ENCODE measurements at regions not wholly inside any gene's neighbourhood (a gene's known extent, or its start where the extent isn't known, plus 50 kb on each side); places are given as distances from the start of the nearest gene placed in this dataset.
"Not testable (repeated sequence)": the region's sequence is repeated elsewhere in the genome, so short reads cannot be mapped to it uniquely, and the experiment has no call there.

DNA sequence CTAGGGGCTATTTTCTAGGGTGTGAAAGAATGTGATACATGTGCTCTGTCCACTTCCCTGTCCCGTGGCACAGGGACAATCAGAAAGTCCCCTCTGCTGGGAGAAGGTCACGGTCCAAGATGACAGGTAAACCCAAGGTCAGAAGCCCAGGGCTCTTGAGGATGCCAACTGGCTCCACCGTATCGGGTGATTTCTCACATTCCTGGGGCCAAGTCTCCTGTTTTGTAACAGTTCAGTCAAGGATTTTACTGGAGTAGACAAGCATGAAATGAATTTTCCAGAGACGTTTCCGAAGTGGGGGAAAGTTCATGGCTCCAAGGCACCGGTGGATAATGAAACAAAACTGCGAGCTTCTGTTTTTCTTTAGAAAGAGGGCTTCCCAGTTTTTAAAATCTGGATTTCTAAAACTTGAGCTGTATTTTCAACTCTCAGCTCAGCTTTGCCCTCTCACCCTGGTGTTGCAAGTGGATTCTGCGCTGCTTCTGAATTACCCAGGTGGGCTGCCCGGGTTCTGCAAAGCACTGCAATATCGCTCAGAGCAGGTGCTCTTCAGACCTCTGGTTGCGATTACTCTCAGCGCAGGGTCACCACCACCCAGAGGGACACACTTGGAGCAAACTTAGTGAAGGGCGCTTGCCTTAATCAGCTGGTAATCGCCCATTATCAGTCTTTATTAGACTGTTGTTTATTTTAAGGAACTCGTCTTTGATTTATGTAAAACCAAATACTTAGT, 64.4 kb upstream of the TMEM170B start:
- Histone ChIP-seq H4K20me1 (ENCODE audit: insufficient read depth, low read length) (no peaks in the 10 kb centered on the region), H3K4me2 (ENCODE audit: low read length) (peak overlapping the region; percentile 1; the same call in 1 of the 2 replicates), H3K36me3 (ENCODE audit: insufficient read depth, low read length) (no peaks in the 10 kb centered on the region), H3K27ac (ENCODE audit: low read depth, low read length, poor library complexity, severe bottlenecking) (no peak overlapping the region), H3K79me2 (ENCODE audit: insufficient read depth, low read length) (no peaks in the 10 kb centered on the region), H3K9me3 (ENCODE audit: low read length) (no peaks in the 10 kb centered on the region), H3K4me3 (ENCODE audit: low read depth, low read length, poor library complexity, severe bottlenecking) (no peak overlapping the region), H3K4me1 (ENCODE audit: insufficient read depth, low read length, severe bottlenecking) (peaks cover 9% of the 10 kb centered on the region), H3F3A (ENCODE audit: insufficient read depth, low read length) (no peaks in the 10 kb centered on the region), H3K9me2 (ENCODE audit: low read depth, low read length) (no peaks in the 10 kb centered on the region), H3K27me3 (ENCODE audit: insufficient read depth, low read length) (no peaks in the 10 kb centered on the region), H2AFZ (ENCODE audit: low read length) (no peak overlapping the region), H3K9ac (ENCODE audit: low read length) (no peak overlapping the region)
- TF ChIP-seq, protein P1, sequence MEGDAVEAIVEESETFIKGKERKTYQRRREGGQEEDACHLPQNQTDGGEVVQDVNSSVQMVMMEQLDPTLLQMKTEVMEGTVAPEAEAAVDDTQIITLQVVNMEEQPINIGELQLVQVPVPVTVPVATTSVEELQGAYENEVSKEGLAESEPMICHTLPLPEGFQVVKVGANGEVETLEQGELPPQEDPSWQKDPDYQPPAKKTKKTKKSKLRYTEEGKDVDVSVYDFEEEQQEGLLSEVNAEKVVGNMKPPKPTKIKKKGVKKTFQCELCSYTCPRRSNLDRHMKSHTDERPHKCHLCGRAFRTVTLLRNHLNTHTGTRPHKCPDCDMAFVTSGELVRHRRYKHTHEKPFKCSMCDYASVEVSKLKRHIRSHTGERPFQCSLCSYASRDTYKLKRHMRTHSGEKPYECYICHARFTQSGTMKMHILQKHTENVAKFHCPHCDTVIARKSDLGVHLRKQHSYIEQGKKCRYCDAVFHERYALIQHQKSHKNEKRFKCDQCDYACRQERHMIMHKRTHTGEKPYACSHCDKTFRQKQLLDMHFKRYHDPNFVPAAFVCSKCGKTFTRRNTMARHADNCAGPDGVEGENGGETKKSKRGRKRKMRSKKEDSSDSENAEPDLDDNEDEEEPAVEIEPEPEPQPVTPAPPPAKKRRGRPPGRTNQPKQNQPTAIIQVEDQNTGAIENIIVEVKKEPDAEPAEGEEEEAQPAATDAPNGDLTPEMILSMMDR (IDR thresholded peaks at IDR 0.05; ENCODE audit: low read length): no peak
- no peak for TF ChIP-seq EZH2 (IDR thresholded peaks at IDR 0.05; ENCODE audit: borderline replicate concordance, low read length)

DNA sequence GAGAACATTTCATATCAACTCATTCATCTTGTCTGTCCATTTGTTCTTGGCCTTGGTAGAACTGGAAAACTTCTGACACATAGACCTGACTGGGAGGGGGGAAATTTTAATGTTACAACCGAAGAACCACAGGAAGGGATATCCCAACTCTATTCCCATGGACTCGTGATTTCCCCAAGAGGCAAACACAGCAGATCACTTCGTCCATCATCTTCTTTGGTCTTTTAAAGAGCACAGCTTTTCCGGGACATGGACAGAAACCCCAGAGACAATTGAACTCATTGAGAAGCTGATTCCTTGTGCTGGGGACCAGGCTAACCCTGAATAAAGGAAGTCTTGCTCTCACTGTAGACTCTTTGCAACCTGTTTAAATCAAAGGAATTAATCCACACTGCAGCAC, 66.3 kb upstream of the TMEM170B start:
- Histone ChIP-seq H2AFZ (ENCODE audit: low read length) (no peak overlapping the region), H3K9ac (ENCODE audit: low read length) (no peak overlapping the region), H3K4me2 (ENCODE audit: low read length) (no peak overlapping the region), H3K36me3 (ENCODE audit: insufficient read depth, low read length) (no peaks in the 10 kb centered on the region), H3K27ac (ENCODE audit: low read depth, low read length, poor library complexity, severe bottlenecking) (no peak overlapping the region), H3K79me2 (ENCODE audit: insufficient read depth, low read length) (no peaks in the 10 kb centered on the region), H3K9me2 (ENCODE audit: low read depth, low read length) (no peaks in the 10 kb centered on the region), H4K20me1 (ENCODE audit: insufficient read depth, low read length) (no peaks in the 10 kb centered on the region), H3K27me3 (ENCODE audit: insufficient read depth, low read length) (no peaks in the 10 kb centered on the region), H3K9me3 (ENCODE audit: low read length) (no peaks in the 10 kb centered on the region), H3K4me1 (ENCODE audit: insufficient read depth, low read length, severe bottlenecking) (peaks cover 9% of the 10 kb centered on the region), H3K4me3 (ENCODE audit: low read depth, low read length, poor library complexity, severe bottlenecking) (no peak overlapping the region), H3F3A (ENCODE audit: insufficient read depth, low read length) (no peaks in the 10 kb centered on the region)
- TF ChIP-seq, protein P1 (IDR thresholded peaks at IDR 0.05; ENCODE audit: low read length): no peak
- TF ChIP-seq EZH2 (IDR thresholded peaks at IDR 0.05; ENCODE audit: borderline replicate concordance, low read length): no peak

GRCh38 chr6:11469684-11470083, 67.9 kb upstream of the TMEM170B start:
- no peaks in the 10 kb centered on the region for H3K36me3 ChIP-seq (ENCODE audit: insufficient read depth, low read length)
- H3K79me2 ChIP-seq (ENCODE audit: insufficient read depth, low read length): no peaks in the 10 kb centered on the region
- peaks cover 9% of the 10 kb centered on the region for H3K4me1 ChIP-seq (ENCODE audit: insufficient read depth, low read length, severe bottlenecking)
- no peaks in the 10 kb centered on the region for H4K20me1 ChIP-seq (ENCODE audit: insufficient read depth, low read length)
- no peak for TF ChIP-seq EZH2 (IDR thresholded peaks at IDR 0.05; ENCODE audit: borderline replicate concordance, low read length)
- TF ChIP-seq, protein P1 (IDR thresholded peaks at IDR 0.05; ENCODE audit: low read length): no peak
- H3K4me3 ChIP-seq (ENCODE audit: low read depth, low read length, poor library complexity, severe bottlenecking): no peak overlapping the region
- H3K9me3 ChIP-seq (ENCODE audit: low read length): no peaks in the 10 kb centered on the region
- no peak overlapping the region for H3K27ac ChIP-seq (ENCODE audit: low read depth, low read length, poor library complexity, severe bottlenecking)
- H3K27me3 ChIP-seq (ENCODE audit: insufficient read depth, low read length): no peaks in the 10 kb centered on the region
- H3K4me2 ChIP-seq (ENCODE audit: low read length): no peak overlapping the region
- H2AFZ ChIP-seq (ENCODE audit: low read length): no peak overlapping the region
- no peaks in the 10 kb centered on the region for H3F3A ChIP-seq (ENCODE audit: insufficient read depth, low read length)
- no peaks in the 10 kb centered on the region for H3K9me2 ChIP-seq (ENCODE audit: low read depth, low read length)
- no peak overlapping the region for H3K9ac ChIP-seq (ENCODE audit: low read length)

DNA sequence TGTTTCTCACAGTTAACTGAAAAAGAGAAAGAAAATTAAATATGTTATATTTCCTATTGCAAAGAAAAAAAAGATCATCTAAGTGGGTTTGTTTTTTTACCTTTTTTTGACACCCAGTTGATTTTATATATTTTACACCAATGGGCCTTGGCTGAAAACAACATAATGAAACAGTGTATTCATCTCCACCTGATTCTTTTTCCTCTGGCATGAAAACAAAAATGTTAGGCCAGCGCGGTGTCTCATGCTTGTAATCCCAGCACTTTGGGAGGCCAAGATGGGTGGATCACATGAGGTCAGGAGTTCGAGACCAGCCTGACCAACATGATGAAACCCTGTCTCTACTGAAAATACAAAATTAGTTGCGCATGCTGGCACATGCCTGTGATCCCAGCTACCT, 69.3 kb upstream of the TMEM170B start:
- H3K4me2 ChIP-seq (ENCODE audit: low read length); H3K27me3 ChIP-seq (ENCODE audit: insufficient read depth, low read length); H3K4me3 ChIP-seq (ENCODE audit: low read depth, low read length, poor library complexity, severe bottlenecking); H4K20me1 ChIP-seq (ENCODE audit: insufficient read depth, low read length); H2AFZ ChIP-seq (ENCODE audit: low read length); H3K9me2 ChIP-seq (ENCODE audit: low read depth, low read length); H3K27ac ChIP-seq (ENCODE audit: low read depth, low read length, poor library complexity, severe bottlenecking); H3K36me3 ChIP-seq (ENCODE audit: insufficient read depth, low read length); H3K4me1 ChIP-seq (ENCODE audit: insufficient read depth, low read length, severe bottlenecking); H3F3A ChIP-seq (ENCODE audit: insufficient read depth, low read length); H3K9ac ChIP-seq (ENCODE audit: low read length); H3K9me3 ChIP-seq (ENCODE audit: low read length); H3K79me2 ChIP-seq (ENCODE audit: insufficient read depth, low read length): not testable (repeated sequence)
